PC-9 (cell line): ENCODE measurements at regions not wholly inside any gene's neighbourhood (a gene's known extent, or its start where the extent isn't known, plus 50 kb on each side); places are given as distances from the start of the nearest gene placed in this dataset.

Experiments
- CTCF ChIP-seq: fragments of 200-600 bp; sonication (generic); conservative IDR thresholded peaks from 2 replicates; pipeline ENCODE4 v1.6.1; 2017; ENCODE audit warnings: mixed run types, antibody characterized with exemption, mild to moderate bottlenecking, moderate library complexity
- EZH2 ChIP-seq: fragments of 200-600 bp; sonication (generic); IDR thresholded peaks from 2 replicates; pipeline ENCODE4 v1.8.0; 2017; ENCODE audit warnings: antibody characterized with exemption, low read depth

GRCh38 chr7:91717681-91718470 is 162.6 kb downstream of the MTERF1 start:
- no peak for TF ChIP-seq EZH2
- no peak for TF ChIP-seq CTCF
